T-helper 9 cell (primary cell): ENCODE measurements at regions not wholly inside any gene's neighbourhood (a gene's known extent, or its start where the extent isn't known, plus 50 kb on each side); places are given as distances from the start of the nearest gene placed in this dataset.
"Not testable (repeated sequence)": the region's sequence is repeated elsewhere in the genome, so short reads cannot be mapped to it uniquely, and the experiment has no call there.

Experiments
- DNase-seq: peaks from one replicate; pipeline ENCODE4 v3.0.0-alpha.2; 2020

GRCh38 chr2:111546578-111546977 lies 337.4 kb downstream of the ANAPC1 start:
- DNase-seq: not testable (repeated sequence)

DNA sequence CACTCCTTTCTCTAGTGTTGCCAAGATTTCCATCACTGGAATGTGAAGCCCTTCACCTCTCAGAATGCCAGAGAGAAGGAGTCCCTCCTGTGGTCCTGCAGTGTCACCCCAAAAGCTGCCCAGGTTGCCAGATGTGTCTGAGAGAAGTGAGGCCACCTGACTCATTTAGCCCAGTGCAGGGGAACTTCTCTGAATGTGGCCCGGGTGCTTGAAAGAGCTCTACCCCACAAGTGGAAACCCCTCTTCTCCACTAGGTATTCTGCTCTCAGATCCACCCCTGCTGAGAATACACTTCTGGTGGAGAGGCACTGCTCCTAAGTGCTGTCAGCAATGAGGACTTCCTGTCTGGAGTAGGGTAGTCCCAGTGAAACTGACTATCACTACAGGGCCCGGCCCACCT lies 334.8 kb downstream of the ANAPC1 start:
- not testable (repeated sequence) for DNase-seq

- DNase-seq: not testable (repeated sequence)
Measured at GRCh38 chr2:111551428-111551827, 332.6 kb downstream of the ANAPC1 start.

DNA sequence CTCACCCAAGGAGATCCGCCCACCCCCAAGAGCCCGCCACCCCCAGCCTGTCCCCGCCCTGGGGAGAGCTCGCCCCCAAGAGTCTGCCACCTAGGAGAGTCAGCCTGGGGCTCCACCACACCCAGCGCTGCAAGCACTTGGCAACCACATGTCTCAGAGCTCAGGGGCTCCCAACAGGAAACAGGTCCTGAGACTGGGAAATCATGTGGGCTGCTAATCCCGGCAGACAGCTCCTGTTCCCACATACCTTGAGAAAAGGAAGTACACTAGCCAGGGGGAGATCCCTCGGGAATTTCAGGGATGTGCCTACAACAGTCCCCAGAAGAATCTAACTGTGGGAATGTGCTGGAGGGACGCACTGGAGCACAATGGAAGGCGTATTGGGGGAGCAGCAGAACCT lies 331.4 kb downstream of the ANAPC1 start:
- not testable (repeated sequence) for DNase-seq

DNA sequence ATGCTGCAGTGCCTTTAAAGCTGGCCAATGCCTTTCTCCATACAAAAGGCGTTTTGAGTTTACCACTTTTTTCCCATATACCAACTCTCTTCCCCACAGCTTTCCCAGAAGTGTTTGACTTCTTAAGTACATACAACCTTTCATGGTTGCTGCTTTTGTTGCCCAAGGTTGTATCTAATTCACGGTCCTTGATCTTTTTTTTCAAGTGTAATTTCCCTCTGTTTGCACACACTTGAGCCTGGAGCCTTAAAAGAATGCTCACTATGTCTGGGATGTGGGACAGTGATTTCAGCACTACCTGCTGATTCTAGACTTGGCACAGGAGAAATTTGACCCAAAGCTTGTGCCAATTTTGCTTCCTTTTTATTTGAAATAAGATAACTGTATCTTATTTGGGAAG lies 324.7 kb downstream of the ANAPC1 start:
- DNase-seq: not testable (repeated sequence)

GRCh38 chr2:111559814-111560213 lies 324.2 kb downstream of the ANAPC1 start:
- DNase-seq: not testable (repeated sequence)

DNA sequence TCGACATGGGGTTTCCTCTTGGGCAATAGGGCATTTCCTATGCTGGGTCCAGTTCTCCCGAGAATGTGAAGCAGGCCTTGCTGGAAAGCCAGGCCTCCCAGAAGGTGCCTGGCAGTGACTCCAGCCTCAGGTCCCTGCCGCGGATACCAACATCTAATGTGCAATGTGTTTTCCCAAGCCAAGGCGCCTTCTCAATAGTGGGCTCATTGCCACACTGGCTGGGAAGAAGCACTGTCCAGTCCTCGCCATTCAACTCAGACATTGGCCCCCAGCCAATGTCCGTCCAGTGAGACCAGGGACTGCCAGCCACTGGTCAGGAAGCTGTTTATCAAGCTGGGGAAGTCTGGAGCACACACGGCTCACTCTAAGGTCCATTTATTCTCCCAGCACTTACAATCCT lies 317.9 kb downstream of the ANAPC1 start:
- DNase-seq: not testable (repeated sequence)

GRCh38 chr2:111567233-111567632 lies 316.8 kb downstream of the ANAPC1 start:
- not testable (repeated sequence) for DNase-seq

DNA sequence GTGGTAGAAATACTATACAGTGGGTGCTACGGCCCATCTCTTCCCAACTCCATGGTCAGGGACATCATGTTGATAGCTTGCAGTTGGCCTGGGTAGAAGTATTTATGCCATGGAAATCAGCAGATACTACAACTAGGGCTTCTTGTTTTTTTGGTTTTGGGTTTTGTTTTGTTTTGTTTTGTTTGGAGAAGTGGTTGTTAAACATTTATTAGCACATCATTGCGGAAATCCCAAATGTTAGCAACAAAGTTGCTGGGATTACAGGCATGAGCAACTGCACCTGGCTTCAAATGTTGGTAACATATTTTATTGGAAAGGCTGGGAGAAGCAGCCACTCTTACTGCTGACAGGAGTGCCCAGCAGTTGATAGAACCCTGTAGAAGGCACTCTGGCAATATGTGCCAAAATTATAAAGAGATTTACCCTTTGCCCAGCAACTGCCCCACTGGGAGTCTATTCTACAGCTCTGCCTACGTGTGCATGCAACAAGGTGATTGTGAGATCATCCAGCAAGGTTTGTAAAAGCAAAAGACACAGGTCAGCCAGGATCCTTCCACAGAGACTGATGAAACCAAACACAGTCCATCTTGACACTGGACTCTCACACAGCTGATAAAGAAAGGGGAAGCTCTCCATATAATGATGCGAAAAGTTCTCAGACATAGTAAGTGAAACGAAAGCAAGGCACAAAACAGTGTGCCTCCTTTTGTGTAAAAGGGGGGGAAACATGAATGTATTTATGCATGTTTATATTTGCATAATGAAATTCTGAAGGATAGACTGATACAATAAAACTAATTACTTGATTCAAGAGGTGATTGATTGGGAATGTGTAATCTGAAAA lies 314.4 kb downstream of the ANAPC1 start:
- DNase-seq: not testable (repeated sequence)

GRCh38 chr2:111570300-111571114 lies 313.5 kb downstream of the ANAPC1 start:
- not testable (repeated sequence) for DNase-seq

DNA sequence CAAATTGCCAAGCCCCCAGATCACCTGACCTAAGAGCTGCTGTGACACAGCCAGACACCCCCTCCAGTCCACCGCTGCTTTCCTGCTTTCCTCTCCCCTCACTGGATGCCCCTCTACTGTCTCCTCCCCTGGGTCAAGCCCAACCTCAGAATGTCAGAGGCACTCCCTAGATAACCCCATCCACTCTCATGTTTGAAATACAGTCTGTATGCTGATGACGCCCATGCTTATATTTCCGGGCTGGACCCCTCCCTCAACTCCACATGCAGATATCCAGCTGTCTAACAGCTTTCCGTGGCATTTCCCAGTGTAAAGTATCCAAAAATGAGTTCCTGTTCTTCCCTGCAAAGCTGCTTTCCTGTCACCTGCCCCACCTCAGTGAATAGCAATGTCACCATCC lies 309.2 kb downstream of the ANAPC1 start:
- not testable (repeated sequence) for DNase-seq

DNA sequence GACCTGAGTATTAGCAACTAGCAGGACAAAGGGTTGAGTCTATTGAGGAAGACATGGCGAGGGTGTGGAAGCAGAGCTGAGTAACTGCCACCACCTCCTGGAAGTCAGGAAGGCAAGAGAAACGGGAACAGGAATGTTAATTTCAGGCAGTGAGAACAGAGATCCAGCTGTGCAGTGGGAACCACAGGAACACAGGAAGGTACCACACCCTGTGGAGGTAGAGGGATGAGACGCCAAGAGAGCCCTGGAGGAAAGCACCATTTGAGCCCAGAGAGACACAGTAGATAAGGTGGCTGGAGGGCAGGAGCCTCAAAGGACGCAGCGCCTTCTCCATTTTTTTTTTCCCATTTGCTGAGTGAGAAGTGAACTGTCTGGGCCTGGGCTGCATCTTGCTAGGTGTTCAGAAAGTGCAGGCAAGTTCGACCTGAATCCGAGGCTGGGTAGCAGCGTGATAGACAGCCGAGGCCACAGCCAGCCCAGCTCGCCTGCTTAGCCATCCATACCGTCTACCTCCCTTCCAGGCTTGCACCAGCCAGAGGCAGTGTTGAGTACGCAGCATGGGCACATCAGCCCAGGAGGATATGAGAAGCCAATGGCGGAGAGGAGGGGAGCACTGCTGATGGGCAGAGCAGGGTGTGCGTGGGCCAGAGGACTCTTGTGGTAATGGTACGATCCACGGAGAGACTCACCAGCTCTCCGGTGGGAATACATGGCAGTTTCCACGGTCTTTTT lies 306.7 kb downstream of the ANAPC1 start:
- DNase-seq: not testable (repeated sequence)

DNA sequence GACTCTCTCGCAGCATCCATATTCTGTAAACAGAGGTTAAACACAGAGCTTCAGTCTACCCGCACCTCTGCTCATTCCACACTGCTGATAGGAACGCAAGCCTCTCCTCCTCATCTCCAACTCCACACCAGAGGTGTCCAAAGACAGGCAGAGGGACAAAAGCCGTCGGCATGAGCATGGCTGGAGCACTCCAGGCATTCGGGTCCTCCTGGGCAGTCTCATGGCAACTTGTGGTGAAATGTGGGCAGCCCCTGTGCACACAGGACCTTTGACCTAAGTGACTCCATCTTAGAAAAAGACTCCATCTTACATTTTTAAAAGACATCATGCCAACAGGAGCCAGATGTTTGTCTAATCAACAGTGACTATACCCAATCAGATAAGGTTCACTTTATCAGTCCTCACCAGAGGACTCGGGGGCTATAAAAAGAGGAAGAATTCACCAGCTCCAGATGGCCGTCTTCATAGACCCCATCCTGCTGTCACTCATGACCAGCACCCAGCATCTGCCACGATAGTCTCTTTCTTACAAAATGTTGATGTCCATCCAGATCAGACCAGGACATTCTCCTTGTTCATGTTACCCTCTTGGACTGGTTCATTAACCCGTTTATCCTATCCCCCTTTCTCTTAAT lies 304.4 kb downstream of the ANAPC1 start:
- DNase-seq: not testable (repeated sequence)

DNA sequence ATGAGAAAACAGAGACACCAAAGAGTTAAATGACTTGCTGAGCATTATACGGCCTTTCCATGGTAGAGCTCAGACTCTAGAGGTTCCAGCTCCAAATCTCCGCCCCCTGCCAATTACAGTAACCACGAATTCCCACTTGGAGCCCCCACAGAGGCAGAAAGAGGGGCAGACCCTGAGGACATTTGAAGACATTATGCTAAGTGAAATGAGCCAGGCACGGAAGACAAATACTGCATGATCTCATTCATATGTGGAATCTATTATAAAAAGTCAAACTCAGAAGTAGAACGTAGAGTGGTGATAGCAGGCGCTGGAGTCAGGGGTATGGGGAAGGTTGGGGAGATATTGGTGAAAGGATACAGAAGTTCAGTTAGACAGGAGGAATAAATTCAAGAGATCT lies 303.4 kb downstream of the ANAPC1 start:
- not testable (repeated sequence) for DNase-seq

GRCh38 chr2:111582090-111582489 lies 301.9 kb downstream of the ANAPC1 start:
- not testable (repeated sequence) for DNase-seq

GRCh38 chr2:111583480-111583879 lies 300.5 kb downstream of the ANAPC1 start:
- not testable (repeated sequence) for DNase-seq

DNA sequence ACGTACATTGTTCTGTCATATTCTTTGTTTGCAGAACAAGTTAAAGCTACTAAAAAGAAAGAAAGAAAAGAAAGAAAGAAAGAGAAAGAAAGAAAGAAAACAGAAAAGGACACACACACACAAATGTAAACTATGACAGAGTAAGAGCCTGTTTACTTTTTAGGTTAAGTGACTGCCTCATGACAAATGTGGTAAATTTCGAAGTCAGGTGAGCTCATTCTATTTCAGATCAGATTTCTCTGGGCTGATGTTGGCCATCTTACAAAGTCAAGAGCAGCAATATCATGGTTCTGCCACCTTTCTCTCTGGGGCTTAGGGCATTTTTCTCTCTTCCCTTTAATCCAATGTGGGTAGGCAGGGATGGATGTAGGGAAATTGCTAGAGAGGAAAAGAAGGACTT lies 299.5 kb downstream of the ANAPC1 start:
- not testable (repeated sequence) for DNase-seq

DNA sequence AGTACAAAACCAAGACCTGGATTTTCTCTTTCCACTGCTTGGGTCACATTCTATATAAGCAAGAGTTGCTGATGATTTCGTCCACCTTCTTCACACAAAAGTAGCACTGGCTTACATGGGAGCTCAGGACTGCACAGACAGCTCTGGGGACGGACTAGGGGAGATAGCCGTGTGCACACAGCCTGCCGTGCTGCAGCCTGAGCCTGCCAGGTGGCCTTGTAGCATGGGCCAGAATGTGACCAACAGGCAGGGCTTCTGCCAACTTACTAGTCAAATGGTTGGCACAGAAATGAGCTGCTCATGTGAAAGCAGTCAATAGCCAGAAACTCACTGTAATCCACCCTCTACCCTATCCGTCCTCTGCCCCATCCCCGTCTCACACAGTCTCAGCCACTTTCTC lies 299.0 kb downstream of the ANAPC1 start:
- not testable (repeated sequence) for DNase-seq

- DNase-seq: not testable (repeated sequence)
Measured at GRCh38 chr2:111586014-111586413, 298.0 kb downstream of the ANAPC1 start.

DNA sequence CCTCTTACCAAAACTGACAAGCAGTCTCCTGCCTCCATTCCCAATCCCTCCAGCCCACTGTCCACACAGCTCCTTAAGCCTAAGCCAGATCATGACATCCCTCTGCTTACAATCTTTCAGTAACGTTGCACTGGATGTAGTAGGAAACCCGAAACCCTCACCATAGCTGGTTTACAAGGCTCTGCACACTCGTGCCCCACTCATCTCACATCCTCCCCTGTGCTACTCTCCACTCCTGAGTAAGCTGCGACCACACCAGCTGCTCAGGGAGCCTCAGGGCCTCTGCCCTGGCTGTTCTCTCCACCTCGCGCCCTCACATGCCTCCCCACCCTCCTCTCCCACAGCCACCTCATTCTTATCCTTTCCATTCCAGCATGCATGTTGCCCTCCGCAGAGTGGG lies 288.9 kb downstream of the ANAPC1 start:
- DNase-seq: not testable (repeated sequence)

DNA sequence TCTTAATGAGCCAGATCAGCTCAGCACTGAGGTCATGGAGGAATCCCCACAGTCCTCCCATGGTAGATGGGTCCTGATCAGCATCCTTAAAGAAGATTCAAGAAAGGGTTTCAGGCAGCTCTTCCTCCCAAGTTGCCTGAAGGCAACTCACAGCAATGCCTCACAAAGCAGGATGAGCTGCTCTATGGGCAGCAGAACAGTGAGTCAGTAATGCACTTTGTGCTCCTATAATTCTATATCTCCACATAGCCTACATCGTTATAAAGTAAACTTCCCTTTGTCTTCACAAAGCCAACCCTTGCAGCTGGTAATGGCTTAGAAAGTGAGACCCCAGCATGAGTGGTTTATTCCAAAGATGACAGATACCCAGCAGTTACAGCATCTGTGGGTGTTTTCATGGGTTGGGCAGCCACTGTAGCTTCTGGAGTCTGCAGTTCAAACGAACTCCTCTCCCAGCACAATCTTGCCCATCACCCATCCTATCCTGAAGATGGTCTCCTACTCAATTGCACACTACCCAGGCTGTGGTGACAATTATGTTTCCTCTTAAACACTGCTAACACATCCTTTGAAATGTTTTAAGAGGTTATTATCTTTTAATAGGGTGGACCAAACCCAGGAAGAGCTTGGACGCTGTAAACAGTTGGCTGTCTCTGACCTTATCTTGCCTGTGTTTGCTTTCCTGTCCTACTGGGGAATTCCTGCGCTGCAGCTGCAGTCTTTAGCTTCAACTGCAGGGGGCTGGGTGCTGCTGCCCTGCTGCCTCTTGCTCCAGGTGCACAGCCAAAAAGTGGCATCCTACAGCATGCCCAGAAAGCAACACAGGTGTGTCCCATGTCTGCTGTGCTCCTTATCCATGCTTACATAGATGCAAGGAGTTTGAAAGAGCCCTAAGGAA lies 286.9 kb downstream of the ANAPC1 start:
- DNase-seq: not testable (repeated sequence)
